ENCODE measurements at regions not wholly inside any gene's neighbourhood (a gene's known extent, or its start where the extent isn't known, plus 50 kb on each side); places are given as distances from the start of the nearest gene placed in this dataset.

DNA sequence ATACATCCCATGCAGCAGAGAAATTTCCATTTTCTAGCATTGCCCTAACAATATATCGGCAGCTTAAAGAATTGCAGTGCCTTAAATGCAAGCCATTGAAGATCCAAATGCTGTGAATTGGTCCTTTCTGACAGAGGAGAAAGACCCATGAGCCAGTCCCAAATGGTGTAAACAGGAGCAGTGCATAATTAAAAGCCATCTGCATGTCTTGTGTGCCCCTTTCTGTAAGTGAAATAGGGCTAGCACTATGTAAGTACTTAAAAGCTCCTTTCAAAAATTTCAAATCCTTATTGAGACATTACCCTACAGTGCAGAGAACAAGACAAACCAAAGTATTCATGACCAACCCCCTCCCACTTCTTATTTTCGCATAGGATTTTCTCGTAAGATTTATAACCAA is 108.7 kb upstream of the LCORL start:
- DNase-seq (ENCODE audit: low read depth in 1 of 2, low spot score in 1 of 2), result no peak
- no peaks in the 10 kb centered on the region for H3K27me3 ChIP-seq (ENCODE audit: insufficient read depth, poor library complexity, severe bottlenecking)
- no peak for TF ChIP-seq POLR2AphosphoS5 (IDR thresholded peaks at IDR 0.05; ENCODE audit: low read depth)
- H3K27ac ChIP-seq (replicated peaks), result no peak overlapping the region
- H3K4me3 ChIP-seq (replicated peaks; ENCODE audit: insufficient read depth, low read length), result no peak overlapping the region

- TF ChIP-seq POLR2AphosphoS5 (IDR thresholded peaks at IDR 0.05; ENCODE audit: low read depth) (no peak), SPI1 (IDR thresholded peaks at IDR 0.05; ENCODE audit: borderline replicate concordance, low read depth) (no peak), CTCF (IDR thresholded peaks at IDR 0.05; ENCODE audit: insufficient read depth, low read length) (no peak), GABPA (IDR thresholded peaks at IDR 0.05; ENCODE audit: low read depth) (no peak)
- TF ChIP-seq, protein P1, sequence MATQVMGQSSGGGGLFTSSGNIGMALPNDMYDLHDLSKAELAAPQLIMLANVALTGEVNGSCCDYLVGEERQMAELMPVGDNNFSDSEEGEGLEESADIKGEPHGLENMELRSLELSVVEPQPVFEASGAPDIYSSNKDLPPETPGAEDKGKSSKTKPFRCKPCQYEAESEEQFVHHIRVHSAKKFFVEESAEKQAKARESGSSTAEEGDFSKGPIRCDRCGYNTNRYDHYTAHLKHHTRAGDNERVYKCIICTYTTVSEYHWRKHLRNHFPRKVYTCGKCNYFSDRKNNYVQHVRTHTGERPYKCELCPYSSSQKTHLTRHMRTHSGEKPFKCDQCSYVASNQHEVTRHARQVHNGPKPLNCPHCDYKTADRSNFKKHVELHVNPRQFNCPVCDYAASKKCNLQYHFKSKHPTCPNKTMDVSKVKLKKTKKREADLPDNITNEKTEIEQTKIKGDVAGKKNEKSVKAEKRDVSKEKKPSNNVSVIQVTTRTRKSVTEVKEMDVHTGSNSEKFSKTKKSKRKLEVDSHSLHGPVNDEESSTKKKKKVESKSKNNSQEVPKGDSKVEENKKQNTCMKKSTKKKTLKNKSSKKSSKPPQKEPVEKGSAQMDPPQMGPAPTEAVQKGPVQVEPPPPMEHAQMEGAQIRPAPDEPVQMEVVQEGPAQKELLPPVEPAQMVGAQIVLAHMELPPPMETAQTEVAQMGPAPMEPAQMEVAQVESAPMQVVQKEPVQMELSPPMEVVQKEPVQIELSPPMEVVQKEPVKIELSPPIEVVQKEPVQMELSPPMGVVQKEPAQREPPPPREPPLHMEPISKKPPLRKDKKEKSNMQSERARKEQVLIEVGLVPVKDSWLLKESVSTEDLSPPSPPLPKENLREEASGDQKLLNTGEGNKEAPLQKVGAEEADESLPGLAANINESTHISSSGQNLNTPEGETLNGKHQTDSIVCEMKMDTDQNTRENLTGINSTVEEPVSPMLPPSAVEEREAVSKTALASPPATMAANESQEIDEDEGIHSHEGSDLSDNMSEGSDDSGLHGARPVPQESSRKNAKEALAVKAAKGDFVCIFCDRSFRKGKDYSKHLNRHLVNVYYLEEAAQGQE (IDR thresholded peaks at IDR 0.05; ENCODE audit: insufficient replicate concordance, low read depth), result no peak
- Histone ChIP-seq H3K27me3 (ENCODE audit: insufficient read depth, poor library complexity, severe bottlenecking) (no peaks in the 10 kb centered on the region), H3K4me3 (replicated peaks; ENCODE audit: insufficient read depth, low read length) (no peak overlapping the region), H3K27ac (replicated peaks) (no peak overlapping the region)
- no peak for DNase-seq (ENCODE audit: low read depth in 1 of 2, low spot score in 1 of 2)
Observed at GRCh38 chr4:18128241-18128640, 106.7 kb upstream of the LCORL start.

- Histone ChIP-seq H3K4me3 (replicated peaks; ENCODE audit: insufficient read depth, low read length) (no peak overlapping the region), H3K27me3 (ENCODE audit: insufficient read depth, poor library complexity, severe bottlenecking) (no peaks in the 10 kb centered on the region), H3K27ac (replicated peaks) (no peak overlapping the region)
- DNase-seq (ENCODE audit: low read depth in 1 of 2, low spot score in 1 of 2), result no peak
- TF ChIP-seq CTCF (IDR thresholded peaks at IDR 0.05; ENCODE audit: insufficient read depth, low read length) (no peak), GABPA (IDR thresholded peaks at IDR 0.05; ENCODE audit: low read depth) (no peak), POLR2AphosphoS5 (IDR thresholded peaks at IDR 0.05; ENCODE audit: low read depth) (no peak), SPI1 (IDR thresholded peaks at IDR 0.05; ENCODE audit: borderline replicate concordance, low read depth) (no peak)
- TF ChIP-seq, protein P1 (IDR thresholded peaks at IDR 0.05; ENCODE audit: insufficient replicate concordance, low read depth), result no peak
Observed at GRCh38 chr4:18127030-18127429, 105.5 kb upstream of the LCORL start.

- Histone ChIP-seq H3K4me3 (replicated peaks; ENCODE audit: insufficient read depth, low read length) (no peak overlapping the region), H3K27ac (replicated peaks) (no peak overlapping the region), H3K27me3 (ENCODE audit: insufficient read depth, poor library complexity, severe bottlenecking) (peaks cover 4% of the 10 kb centered on the region)
- no peak for TF ChIP-seq POLR2AphosphoS5 (IDR thresholded peaks at IDR 0.05; ENCODE audit: low read depth)
- no peak for TF ChIP-seq SPI1 (IDR thresholded peaks at IDR 0.05; ENCODE audit: borderline replicate concordance, low read depth)
- TF ChIP-seq, protein P1 (IDR thresholded peaks at IDR 0.05; ENCODE audit: insufficient replicate concordance, low read depth), result no peak
- TF ChIP-seq GABPA (IDR thresholded peaks at IDR 0.05; ENCODE audit: low read depth), result no peak
- TF ChIP-seq CTCF (IDR thresholded peaks at IDR 0.05; ENCODE audit: insufficient read depth, low read length), result no peak
- no peak for DNase-seq (ENCODE audit: low read depth in 1 of 2, low spot score in 1 of 2)
Observed at GRCh38 chr4:18113710-18114331, 92.3 kb upstream of the LCORL start.

Data from HL-60 (cell line).